ENCODE measurements at regions not wholly inside any gene's neighbourhood (a gene's known extent, or its start where the extent isn't known, plus 50 kb on each side); places are given as distances from the start of the nearest gene placed in this dataset.

DNA sequence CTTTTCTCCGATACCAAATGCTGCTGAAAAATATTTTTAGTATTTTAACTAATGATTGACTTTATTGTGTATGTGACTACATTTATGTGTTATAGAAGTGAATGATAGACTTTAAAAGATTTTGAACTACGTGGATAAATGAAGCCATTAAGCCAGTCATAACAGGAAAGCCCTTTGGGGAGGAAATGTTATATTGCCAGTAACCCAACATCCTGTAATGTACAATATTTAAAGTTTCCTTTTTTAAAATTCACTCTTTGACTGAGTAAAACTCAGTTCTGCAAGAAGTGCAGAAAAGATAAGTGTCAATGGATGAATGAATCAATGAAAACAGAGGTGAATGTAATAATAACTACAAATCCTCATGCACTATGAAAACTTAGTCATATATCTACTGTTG, 102.6 kb upstream of the TLE4 start (continued):
- TF ChIP-seq CHD2 (IDR thresholded peaks at IDR 0.05; ENCODE audit: low read length) (no peak), ZNF274 (IDR thresholded peaks at IDR 0.05; ENCODE audit: borderline replicate concordance, extremely low read depth, low read length) (no peak), RXRA (IDR thresholded peaks at IDR 0.05; ENCODE audit: insufficient read depth, low read depth, low read length) (no peak), CBX8 (IDR thresholded peaks at IDR 0.05; ENCODE audit: borderline replicate concordance, low read depth, low read length) (no peak), CHD1 (IDR thresholded peaks at IDR 0.05; ENCODE audit: low read depth, low read length) (no peak), PHF8 (conservative IDR thresholded peaks at IDR 0.05; ENCODE audit: low read depth, low read length) (no peak), ASH2L (IDR thresholded peaks at IDR 0.05; ENCODE audit: low read length) (no peak), POLR2AphosphoS5 (IDR thresholded peaks at IDR 0.05; ENCODE audit: low read depth, low read length) (no peak), FOSL1 (IDR thresholded peaks at IDR 0.05; ENCODE audit: insufficient read depth, low read depth, low read length) (no peak), CTBP2 (IDR thresholded peaks at IDR 0.05; ENCODE audit: borderline replicate concordance, insufficient read depth, insufficient read length, low read length) (no peak), RAD21 (IDR thresholded peaks at IDR 0.05 in 1 of 2, conservative IDR thresholded peaks at IDR 0.05 in 1 of 2; ENCODE audit: low read depth in 2 of 2, low read length in 2 of 2) (no peak), KDM1A (IDR thresholded peaks at IDR 0.05; ENCODE audit: borderline replicate concordance, low read length) (no peak), SP2 (IDR thresholded peaks at IDR 0.05; ENCODE audit: low read length) (no peak), JUN (IDR thresholded peaks at IDR 0.05; ENCODE audit: low read depth, low read length) (no peak), SIX5 (IDR thresholded peaks at IDR 0.05; ENCODE audit: low read depth, low read length) (no peak), RFX5 (IDR thresholded peaks at IDR 0.05; ENCODE audit: borderline replicate concordance, low read depth, low read length) (no peak), GTF2F1 (IDR thresholded peaks at IDR 0.05; ENCODE audit: borderline replicate concordance, low read depth, low read length) (no peak)
